HepG2 (cell line): ENCODE measurements at regions not wholly inside any gene's neighbourhood (a gene's known extent, or its start where the extent isn't known, plus 50 kb on each side); places are given as distances from the start of the nearest gene placed in this dataset.

Experiments
- ATAC-seq: fragments of 200-7000 bp; cut with Tn5 transposase; 3 replicates; pipeline ENCODE4 v1.9.1; 2020; ENCODE audit warnings: mild to moderate bottlenecking, moderate library complexity
- BruUV-seq: library from RNA; stranded (reverse); fragments of 400-500 nt; replicated peaks from 2 replicates; lab custom pipeline; 2021; lab: Mats Ljungman, UMichigan
- CTCF ChIA-PET: fragments of 300-600 bp; formaldehyde crosslinking; extraction: SDS; loops from one replicate; lab custom pipeline; 2021; ENCODE audit warnings: low total read pairs, inconsistent platforms, low intra/inter-chr PET ratio; lab: Yijun Ruan, JAX
- POLR2A ChIA-PET: fragments of 350-600 bp; sonication (Branson Sonifier 250); formaldehyde crosslinking; loops from one replicate; lab custom pipeline; 2020; ENCODE audit warnings: antibody characterized with exemption, inconsistent platforms; lab: Yijun Ruan, JAX
- DNase-seq: peaks from one replicate; pipeline ENCODE4 v3.0.0-alpha.2; 2015; ENCODE audit warnings: low spot score
- FAIRE-seq: peaks from 3 replicates; lab custom pipeline; 2011; peaks lifted over from hg19 to GRCh38; lab: Jason Lieb, UNC
- H2AFZ ChIP-seq: one replicate; pipeline ENCODE4 v1.6.1; 2011; ENCODE audit warnings: low read length, inconsistent platforms
- H3K27ac ChIP-seq: fragments of 300-600 bp; 3 replicates; pipeline ENCODE4 v1.8.0; 2011; ENCODE audit warnings: mixed run types, mild to moderate bottlenecking, mixed read lengths, low read length, inconsistent platforms; ENCODE audit not compliant: insufficient read depth; ENCODE audit errors: extremely low read length
- H3K27me3 ChIP-seq, 2 experiments: fragments of 200-600 bp in 1 of 2; 2 replicates in 1 of 2; 3 replicates in 1 of 2; pipeline versions ENCODE4 v1.6.0 to v1.8.0; 2011; ENCODE audit warnings: low read length in 2 of 2, mild to moderate bottlenecking in 2 of 2, moderate library complexity in 2 of 2, inconsistent platforms in 1 of 2; ENCODE audit not compliant: insufficient read depth in 2 of 2, control insufficient read depth in 1 of 2
- H3K36me3 ChIP-seq, 2 experiments: fragments of 200-600 bp in 1 of 2; replicated peaks in 1 of 2; 2 replicates in 1 of 2; 3 replicates in 1 of 2; pipeline versions ENCODE4 v1.5.1 to v1.8.0; 2011; ENCODE audit warnings: low read length in 2 of 2, inconsistent platforms in 1 of 2; ENCODE audit not compliant: insufficient read depth in 2 of 2, control insufficient read depth in 1 of 2
- H3K4me1 ChIP-seq: 2 replicates; pipeline ENCODE4 v1.5.1; 2012; ENCODE audit warnings: low read length, inconsistent platforms; ENCODE audit not compliant: insufficient read depth
- H3K4me2 ChIP-seq: 2 replicates; pipeline ENCODE4 v1.6.0; 2011; ENCODE audit warnings: low read depth, low read length, inconsistent platforms
- H3K4me3 ChIP-seq, 3 experiments: fragments of 200-600 bp in 1 of 3; sonication (generic), shearing (Covaris generic) in 1 of 3; replicated peaks in 1 of 3; 2 replicates each; pipeline ENCODE4 v1.5.1; 2011 to 2016; ENCODE audit warnings: low read length in 3 of 3, inconsistent platforms in 2 of 3, low read depth in 2 of 3, mild to moderate bottlenecking in 2 of 3, control low read depth in 1 of 3, mixed read lengths in 1 of 3; ENCODE audit not compliant: insufficient read depth in 1 of 3
- H3K79me2 ChIP-seq: one replicate; pipeline ENCODE4 v1.6.1; 2011; ENCODE audit warnings: low read length, inconsistent platforms; ENCODE audit not compliant: insufficient read depth
- H3K9ac ChIP-seq: 2 replicates; pipeline ENCODE4 v1.6.0; 2011; ENCODE audit warnings: mild to moderate bottlenecking, low read depth, low read length, inconsistent platforms; ENCODE audit not compliant: insufficient read depth
- H3K9me3 ChIP-seq: 2 replicates; pipeline ENCODE4 v1.5.1; 2012; ENCODE audit warnings: mild to moderate bottlenecking, low read length
- H4K20me1 ChIP-seq: 2 replicates; pipeline ENCODE4 v1.6.0; 2011; ENCODE audit warnings: inconsistent platforms, mild to moderate bottlenecking, low read length, moderate library complexity; ENCODE audit not compliant: insufficient read depth
- AGO2 ChIP-seq: fragments of 200-400 bp; formaldehyde crosslinking; optimal IDR thresholded peaks from 2 replicates; pipeline ENCODE3; 2017; ENCODE audit warnings: mild to moderate bottlenecking, low read depth, low read length, moderate library complexity
- ARNTL ChIP-seq: sonication (generic); formaldehyde crosslinking; IDR thresholded peaks from 2 replicates; pipeline ENCODE4 v1.4.0; 2020; ENCODE audit warnings: mild to moderate bottlenecking, missing genetic modification reagents
- DZIP1 ChIP-seq: sonication (generic); formaldehyde crosslinking; IDR thresholded peaks from 2 replicates; pipeline ENCODE4 v1.5.0; 2020; ENCODE audit warnings: mild to moderate bottlenecking, missing genetic modification reagents
- FOXC1 ChIP-seq: sonication (generic); formaldehyde crosslinking; IDR thresholded peaks from 2 replicates; pipeline ENCODE4 v1.8.0; 2022; ENCODE audit warnings: mild to moderate bottlenecking, missing genetic modification reagents, borderline replicate concordance
- GMEB2 ChIP-seq: IDR thresholded peaks from 2 replicates; pipeline ENCODE4 v1.6.1; 2016; ENCODE audit warnings: missing biosample characterization, missing genetic modification reagents, low read depth
- NFIB ChIP-seq: sonication (generic); formaldehyde crosslinking; IDR thresholded peaks from 2 replicates; pipeline ENCODE4 v1.9.0; 2021; ENCODE audit warnings: missing genetic modification reagents, mild to moderate bottlenecking, borderline replicate concordance
- NFRKB ChIP-seq: fragments of 450-650 bp; IDR thresholded peaks from 2 replicates; pipeline ENCODE4 v1.6.1; 2017
- RARG ChIP-seq: sonication (generic); formaldehyde crosslinking; IDR thresholded peaks from 2 replicates; pipeline ENCODE4 v1.4.0; 2020; ENCODE audit warnings: low read depth, mild to moderate bottlenecking, missing genetic modification reagents
- SOX5 ChIP-seq: IDR thresholded peaks from 2 replicates; pipeline ENCODE4 v1.6.1; 2016; ENCODE audit warnings: borderline replicate concordance
- SPEN ChIP-seq: sonication (generic); formaldehyde crosslinking; IDR thresholded peaks from 2 replicates; pipeline ENCODE4 v1.5.1; 2020; ENCODE audit warnings: low read depth, mild to moderate bottlenecking, missing genetic modification reagents
- TBP ChIP-seq: sonication (generic); formaldehyde crosslinking; IDR thresholded peaks from 2 replicates; pipeline ENCODE4 v1.5.0; 2020; ENCODE audit warnings: missing genetic modification reagents
- TRIM24 ChIP-seq: sonication (generic); formaldehyde crosslinking; IDR thresholded peaks from 2 replicates; pipeline ENCODE4 v1.8.0; 2022; ENCODE audit warnings: mild to moderate bottlenecking, missing genetic modification reagents
- ZBTB25 ChIP-seq: IDR thresholded peaks from 2 replicates; pipeline ENCODE4 v1.6.1; 2018; ENCODE audit warnings: missing genetic modification reagents
- ZNF136 ChIP-seq: sonication (generic); formaldehyde crosslinking; IDR thresholded peaks from 2 replicates; pipeline ENCODE4 v1.8.1; 2022; ENCODE audit warnings: low read depth, mild to moderate bottlenecking, moderate library complexity, missing genetic modification reagents
- WGBS: methylation state at CpG from one replicate; pipeline ENCODE4 v1.1.6; 2017; ENCODE audit warnings: low lambda C conversion rate; 5-methylcytosine and 5-hydroxymethylcytosine counted together
- in situ Hi-C: cut with HindIII; loops from 2 replicates; pipeline ENCODE4 v1.10.0; 2017; ENCODE audit warnings: low pct_unique_long_range_greater_than_20kb; ENCODE audit not compliant: extremely low pct_ligation_motif_present
- intact Hi-C: fragments of 100-400 bp; cut with micrococcal nuclease; formaldehyde crosslinking; loops from one replicate; pipeline ENCODE4 v1.10.0; 2022; ENCODE audit not compliant: unreplicated experiment

- in situ Hi-C loops = no loop called here
- no peak overlapping the region for H2AFZ ChIP-seq
- no peaks in the 10 kb centered on the region for H4K20me1 ChIP-seq
- ATAC-seq (no peak), FAIRE-seq (no peak), DNase-seq (no peak)
- no peaks in the 10 kb centered on the region for H3K9me3 ChIP-seq
- POLR2A ChIA-PET = no interaction called here
- TF ChIP-seq AGO2 = no peak
- no peak for TF ChIP-seq SOX5 (CRISPR knock-in tag)
- TF ChIP-seq TBP = no peak
- TF ChIP-seq NFIB (CRISPR knock-in tag) = no peak
- no peak for TF ChIP-seq ZBTB25 (CRISPR knock-in tag)
- no peak for TF ChIP-seq NFRKB
- no peak for TF ChIP-seq SPEN (CRISPR knock-in tag)
- no peaks in the 10 kb centered on the region for H3K36me3 ChIP-seq
- H3K79me2 ChIP-seq = no peaks in the 10 kb centered on the region
- CTCF ChIA-PET = no interaction called here
- no peak overlapping the region for H3K9ac ChIP-seq
- H3K27ac ChIP-seq = no peak overlapping the region
- WGBS = 25% methylated on average over 5 of the region's 5 CpGs
- no TSS peak for BruUV-seq
- H3K4me3 ChIP-seq = no peak overlapping the region
- H3K27me3 ChIP-seq = peaks cover 2 to 30% of the 10 kb centered on the region in 2 experiments; a peak in 4 of 5 replicates
- H3K4me2 ChIP-seq = no peak overlapping the region
- H3K4me1 ChIP-seq = no peaks in the 10 kb centered on the region
- intact Hi-C loops = no loop called here
Measured at GRCh38 chr22:19580291-19580890, 56.2 kb upstream of the CLDN5 start.

GRCh38 chr22:19582033-19582693 lies 58.0 kb upstream of the CLDN5 start:
- ChIA-PET CTCF (no interaction called here), POLR2A (no interaction called here)
- H3K27me3 ChIP-seq = peaks cover 2 to 20% of the 10 kb centered on the region in 2 experiments; a peak in 4 of 5 replicates
- no peak overlapping the region for H3K4me2 ChIP-seq
- no peak for DNase-seq
- H3K9ac ChIP-seq = no peak overlapping the region
- no peaks in the 10 kb centered on the region for H4K20me1 ChIP-seq
- no peaks in the 10 kb centered on the region for H3K9me3 ChIP-seq
- H3K36me3 ChIP-seq = no peaks in the 10 kb centered on the region
- in situ Hi-C loops (no loop called here), intact Hi-C loops (no loop called here)
- no peak overlapping the region for H3K27ac ChIP-seq
- BruUV-seq = no TSS peak
- 56% methylated on average over 17 of the region's 17 CpGs for WGBS
- no peak overlapping the region for H2AFZ ChIP-seq
- H3K79me2 ChIP-seq = no peaks in the 10 kb centered on the region
- FAIRE-seq = no peak
- no peak for ATAC-seq
- H3K4me3 ChIP-seq = no peak overlapping the region
- no peaks in the 10 kb centered on the region for H3K4me1 ChIP-seq
- TF ChIP-seq FOXC1 (CRISPR knock-in tag) (no peak), GMEB2 (CRISPR knock-in tag) (no peak), TRIM24 (CRISPR knock-in tag) (no peak), ZNF136 (CRISPR knock-in tag) (no peak), RARG (CRISPR knock-in tag) (no peak), DZIP1 (CRISPR knock-in tag) (no peak), ARNTL (CRISPR knock-in tag) (no peak)
